NCI-H1105 treated with DMSO at 0.1 percent for 48 hours (cell line): ENCODE measurements at regions not wholly inside any gene's neighbourhood (a gene's known extent, or its start where the extent isn't known, plus 50 kb on each side); places are given as distances from the start of the nearest gene placed in this dataset.

Source experiments
- DNase-seq: peaks from one replicate; lab custom pipeline; 2025; lab: John Stamatoyannopoulos, UW

DNA sequence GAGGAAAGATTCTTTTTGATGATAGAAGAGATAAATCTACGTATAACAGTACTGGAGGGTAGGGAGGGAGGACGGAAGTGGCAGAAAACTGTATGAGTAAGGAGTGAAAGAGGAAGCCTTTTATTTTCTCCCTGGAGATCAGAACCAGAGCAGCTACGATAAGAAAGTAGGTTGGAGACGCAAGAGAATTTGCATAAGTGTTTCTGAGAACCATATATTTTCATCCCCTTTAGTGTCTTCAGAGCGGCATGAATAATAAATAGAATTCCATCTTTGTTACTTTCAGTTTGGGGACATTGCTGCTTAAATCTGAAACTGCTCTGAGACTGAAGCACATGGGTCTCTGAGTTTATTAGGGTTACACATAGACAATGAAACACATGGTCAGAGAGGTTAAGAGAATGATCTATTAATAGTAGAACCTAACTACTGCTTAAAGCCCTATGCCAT, 230.2 kb upstream of the TNP1 start:
- DNase-seq: no peak

DNA sequence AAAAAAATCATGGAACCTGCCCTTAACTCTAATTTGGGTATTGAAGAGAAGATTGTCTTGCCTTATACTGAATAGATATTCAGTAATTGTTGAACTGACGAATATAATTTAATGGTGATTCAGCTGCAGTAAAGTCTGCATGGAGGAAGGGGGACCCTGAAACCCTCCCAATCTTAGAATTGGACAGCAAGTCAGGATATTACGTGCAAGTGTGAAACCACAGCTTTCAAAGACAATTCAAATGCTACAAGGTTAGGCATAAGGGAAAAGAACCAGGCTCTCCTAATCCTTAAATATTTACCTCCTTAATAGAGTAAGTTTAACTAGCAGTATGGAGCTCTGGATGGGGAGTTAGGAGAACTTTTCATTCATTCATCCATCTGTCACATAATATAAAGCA, 226.9 kb upstream of the TNP1 start:
- no peak for DNase-seq

DNA sequence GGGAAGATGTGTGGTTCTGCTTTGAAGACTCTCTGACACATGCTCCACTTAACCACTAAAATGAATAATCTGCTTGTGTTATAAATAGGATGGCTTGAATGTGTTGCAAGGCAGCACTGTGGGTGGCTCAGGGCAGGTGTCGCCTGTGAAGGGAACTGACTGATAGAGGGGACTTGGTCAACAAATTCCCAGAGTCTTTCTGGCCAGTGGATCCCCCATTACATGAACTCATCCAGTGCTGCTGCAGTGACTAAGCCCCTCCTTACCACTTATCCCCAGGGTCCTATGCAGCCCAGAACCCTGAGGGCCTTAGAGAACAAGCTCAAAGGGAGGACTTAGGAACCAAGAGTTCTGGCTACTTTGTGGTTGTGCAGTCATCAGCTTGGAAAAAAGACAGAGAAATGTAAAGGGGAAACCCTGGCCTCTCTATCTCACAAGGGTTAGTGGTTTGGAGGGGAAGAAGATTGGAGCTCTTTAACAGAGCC, 226.2 kb upstream of the TNP1 start:
- DNase-seq: no peak

DNA sequence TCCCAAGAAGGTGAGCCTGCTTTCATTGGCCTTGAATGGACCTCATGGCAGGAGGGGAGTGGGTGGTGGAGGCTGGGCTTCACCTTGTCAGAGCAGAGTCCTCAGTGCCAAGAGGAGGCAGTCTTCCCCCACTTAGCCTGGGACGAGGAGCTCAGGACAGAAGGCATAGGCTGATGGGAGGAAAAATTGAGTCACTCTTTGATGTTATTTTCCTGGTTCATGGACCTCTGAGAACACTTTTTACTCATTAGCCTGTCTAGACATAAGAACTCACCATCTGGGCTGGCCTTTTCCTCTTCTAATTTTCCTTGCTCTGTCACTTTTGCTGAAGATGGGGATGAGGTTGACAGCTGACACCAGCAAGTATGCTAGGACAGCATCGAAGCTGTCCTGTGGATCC, 225.7 kb upstream of the TNP1 start:
- DNase-seq: no peak

DNA sequence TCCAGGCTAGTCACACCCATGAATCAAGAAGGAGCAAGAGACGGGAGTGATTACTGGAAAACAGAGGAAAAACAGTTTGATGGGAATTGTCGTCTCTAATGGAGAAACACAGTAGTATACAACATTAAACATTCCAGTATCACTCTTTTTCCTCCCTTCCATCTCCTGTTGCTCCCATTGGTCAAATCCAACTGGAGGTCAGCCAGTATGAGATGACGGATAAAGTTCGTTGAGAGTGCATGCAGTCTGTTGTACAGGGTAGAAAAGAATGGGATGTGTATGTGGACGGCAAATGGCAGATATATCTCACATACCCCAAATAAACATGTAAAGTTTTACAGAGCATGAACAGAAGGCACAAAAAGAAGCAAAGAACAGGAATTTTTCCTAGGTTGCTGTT, 221.9 kb upstream of the TNP1 start:
- no peak for DNase-seq

DNA sequence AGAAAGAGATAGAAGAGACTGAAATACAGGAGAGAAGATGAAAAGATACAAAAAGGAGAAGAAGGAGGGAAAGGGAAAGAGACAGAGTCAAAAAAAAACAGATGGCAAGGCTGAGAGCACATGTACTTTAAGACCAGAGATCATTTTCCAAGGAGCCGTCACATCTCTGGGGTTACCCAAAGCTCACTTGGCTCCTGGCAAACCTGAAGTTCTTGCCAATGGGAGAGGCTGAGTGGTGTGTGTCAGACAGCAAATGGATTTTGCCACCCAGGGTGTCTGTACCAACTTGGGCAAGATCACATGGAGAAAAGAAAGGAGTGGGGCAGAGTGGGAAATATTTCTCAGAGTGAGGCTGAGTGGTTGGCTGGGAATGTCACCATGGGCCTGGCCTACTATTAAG, 219.3 kb upstream of the TNP1 start:
- DNase-seq: no peak

DNA sequence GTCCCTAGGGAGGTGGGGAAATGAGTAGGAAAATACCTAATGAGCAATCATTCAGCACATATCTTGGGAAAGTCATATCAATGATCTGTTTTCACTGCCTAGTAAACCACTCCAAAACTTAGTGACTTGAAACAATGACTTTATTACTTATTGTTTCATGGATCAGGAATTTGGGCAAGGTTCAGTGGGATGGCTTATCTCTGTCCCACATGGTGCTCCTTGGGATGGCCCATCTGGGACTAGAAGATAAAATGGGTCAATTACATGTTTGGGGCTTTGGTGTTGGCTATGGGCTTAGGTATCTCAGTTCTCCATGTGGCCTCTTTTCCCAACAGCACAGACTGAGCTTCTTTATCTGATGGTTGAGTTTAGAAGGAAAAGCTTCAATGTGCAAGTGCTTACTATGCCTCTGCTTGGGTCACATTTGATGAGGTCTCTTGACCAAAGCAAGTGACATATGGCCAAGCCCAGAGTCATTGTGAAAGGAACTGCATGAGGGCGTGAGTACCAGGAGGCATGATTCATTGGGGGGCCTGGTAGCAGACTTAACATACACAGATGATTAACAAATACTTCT, 218.1 kb upstream of the TNP1 start:
- no peak for DNase-seq

DNA sequence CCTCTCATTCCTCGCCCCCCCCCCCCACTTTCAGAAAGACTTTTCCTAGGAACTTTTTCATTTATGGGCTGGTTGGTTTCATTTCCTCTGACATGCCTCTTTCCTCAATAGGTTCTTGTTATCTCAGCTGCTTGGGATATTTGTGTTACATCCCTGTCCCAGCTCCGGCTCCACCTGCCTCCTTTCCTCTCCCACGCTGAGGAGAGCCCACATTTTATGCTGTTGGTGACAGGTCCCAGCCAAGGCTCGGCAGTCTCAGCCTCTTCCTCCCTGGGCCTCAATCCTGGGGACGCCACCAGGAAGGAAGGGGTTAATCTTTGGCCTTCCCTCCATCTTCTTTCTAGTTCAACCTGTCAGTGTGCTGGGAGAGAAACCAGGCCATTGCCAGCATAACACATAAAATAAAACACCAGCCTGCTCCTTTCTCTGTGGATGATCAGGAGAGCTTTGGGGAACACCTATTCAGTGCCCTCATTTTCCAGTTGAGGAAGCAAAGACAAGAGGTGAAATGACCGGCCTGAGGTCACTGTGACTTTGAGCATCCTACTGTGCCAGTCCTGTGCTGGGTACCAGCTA, 216.9 kb upstream of the TNP1 start:
- DNase-seq: no peak

DNA sequence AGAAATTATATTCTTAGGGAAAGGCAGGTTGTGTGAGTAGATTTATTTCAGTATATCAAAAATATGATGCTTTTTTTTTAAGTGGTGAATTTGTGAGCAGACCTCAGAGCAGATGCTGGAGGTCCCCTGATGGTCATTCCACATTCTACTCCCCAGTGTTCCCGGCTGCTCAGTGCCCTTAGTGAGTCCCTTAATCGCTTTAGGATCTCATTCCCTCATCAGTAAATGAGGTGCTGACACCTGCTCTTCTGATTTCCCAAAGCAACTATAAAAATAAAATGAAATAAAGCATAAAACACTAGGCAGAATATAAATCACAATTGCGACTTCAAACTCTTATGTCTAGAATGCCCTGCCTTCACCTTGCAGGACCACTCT, 216.2 kb upstream of the TNP1 start:
- no peak for DNase-seq

DNA sequence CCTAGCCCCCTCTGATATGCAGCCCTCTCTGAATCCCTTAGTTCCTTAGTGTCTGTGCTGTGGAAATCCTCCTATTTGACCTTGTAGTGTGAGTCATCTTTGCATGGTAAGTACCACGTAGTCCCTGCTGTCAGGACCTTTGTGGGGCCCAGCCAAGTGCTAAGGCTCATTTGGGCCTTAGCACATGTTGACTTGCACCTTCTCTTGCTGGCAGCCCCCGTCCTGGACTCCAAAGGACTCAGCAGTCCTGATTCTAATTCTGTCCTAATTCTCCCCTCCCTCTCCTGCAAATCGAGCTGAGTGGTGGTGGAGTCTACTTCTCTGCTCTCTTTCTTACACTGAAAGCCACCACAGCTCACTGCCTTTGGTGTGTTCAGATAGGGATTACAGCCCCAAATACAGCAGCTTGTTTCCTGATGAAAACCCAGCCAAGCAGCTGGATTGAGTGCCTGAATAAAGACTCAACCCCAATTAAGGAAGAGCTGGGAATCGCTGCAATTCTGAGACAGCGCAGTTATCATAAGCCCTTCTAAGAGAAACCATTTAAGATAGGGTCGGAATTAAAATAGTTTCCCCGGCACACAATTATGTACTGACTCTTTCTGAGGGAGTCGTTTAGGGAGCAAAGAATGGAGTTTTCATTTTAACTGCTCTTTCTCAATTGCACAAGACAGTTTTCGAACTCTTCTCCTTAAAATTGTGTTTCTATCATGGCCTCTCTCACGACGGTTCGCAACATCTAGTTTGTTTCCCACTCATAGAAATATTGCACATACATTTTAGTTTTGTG, 215.6 kb upstream of the TNP1 start:
- DNase-seq: no peak

DNA sequence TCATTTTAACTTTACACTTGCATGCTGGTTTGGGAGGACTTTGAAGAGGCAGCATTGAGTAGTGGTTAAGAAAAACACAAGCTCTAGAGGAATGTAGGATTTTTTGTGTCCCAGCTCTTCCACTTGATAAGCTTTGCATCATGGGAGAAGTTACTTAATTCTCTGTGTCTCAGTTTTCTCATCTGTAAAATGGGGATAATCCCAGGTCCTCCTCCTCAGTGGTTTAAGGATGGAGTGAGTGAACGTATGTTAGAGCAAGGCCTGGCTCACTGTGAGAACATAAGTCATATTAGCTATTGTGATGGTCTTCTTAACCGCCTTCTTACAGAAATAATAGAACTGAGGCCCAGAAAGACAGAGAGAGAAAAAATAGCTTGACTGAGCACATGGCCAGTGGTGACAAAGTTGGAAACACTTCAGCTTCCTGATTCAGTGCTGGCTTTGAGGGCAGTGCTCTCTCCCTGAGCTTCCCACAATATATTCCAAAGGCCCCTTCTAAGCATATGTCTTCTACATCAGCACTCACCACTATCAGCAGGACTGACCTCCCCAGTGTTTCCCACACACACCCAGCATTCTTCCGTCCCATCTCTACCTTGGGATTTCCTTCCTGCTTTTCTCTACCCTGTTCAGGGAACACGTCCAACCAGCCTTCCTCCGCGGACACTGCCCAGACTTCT, 214.9 kb upstream of the TNP1 start:
- DNase-seq: no peak

DNA sequence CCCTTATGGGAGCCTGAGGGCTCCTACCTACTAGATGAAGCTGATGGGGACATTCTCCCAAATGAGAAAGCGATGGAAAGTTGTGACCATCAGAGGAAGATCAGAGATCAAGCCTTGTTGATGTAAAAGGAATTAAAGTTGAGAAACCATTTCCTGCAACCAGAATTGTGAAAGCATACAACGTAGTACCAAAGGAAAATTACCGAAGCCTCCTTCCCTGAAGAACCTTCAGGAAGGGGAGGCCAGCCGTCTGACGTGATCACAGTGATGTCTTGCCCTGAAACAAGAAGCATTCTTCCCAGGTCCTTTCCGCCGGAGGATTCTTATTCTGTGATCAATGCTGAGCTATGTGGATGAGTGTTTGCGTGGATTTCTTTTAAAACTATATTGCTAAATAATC, 211.6 kb upstream of the TNP1 start:
- DNase-seq: no peak

DNA sequence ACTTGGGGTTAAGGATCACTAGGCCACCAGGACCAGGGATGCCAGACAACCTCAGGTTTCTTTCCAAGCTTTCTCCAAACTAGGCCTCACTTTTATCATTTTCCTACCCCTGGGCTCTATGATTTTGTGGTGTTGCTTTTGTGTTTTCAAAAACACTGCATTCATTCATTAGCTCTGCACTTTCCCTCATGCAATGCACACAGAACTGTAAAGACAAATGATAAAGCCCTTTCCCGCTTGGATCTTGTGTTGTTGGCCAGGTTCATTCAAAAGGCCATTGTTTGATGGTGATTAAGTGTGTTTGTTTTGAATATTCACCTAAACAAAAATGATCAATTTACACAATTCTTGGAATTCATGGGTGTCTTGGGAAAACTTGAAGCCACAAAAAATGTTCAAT, 210.7 kb upstream of the TNP1 start:
- no peak for DNase-seq

DNA sequence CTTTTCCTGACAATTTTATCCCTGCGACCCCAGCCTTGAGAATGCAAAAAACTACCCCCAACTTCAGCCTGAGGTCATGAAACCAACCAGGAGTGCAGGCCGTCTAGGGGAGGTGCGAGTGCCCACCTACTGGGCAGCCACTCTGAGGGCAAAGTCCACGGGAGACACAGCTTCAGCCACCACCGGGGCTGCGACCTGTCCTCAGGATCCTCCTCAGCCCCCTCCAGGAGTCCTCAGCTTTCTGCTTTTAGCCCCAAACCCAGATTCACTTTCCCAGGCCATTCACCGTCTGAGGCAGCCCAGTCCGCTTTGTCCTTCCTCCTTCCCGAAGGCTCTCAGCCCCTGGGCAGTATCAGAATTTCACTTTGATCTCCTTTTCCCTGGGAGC, 210.2 kb upstream of the TNP1 start:
- DNase-seq: no peak

DNA sequence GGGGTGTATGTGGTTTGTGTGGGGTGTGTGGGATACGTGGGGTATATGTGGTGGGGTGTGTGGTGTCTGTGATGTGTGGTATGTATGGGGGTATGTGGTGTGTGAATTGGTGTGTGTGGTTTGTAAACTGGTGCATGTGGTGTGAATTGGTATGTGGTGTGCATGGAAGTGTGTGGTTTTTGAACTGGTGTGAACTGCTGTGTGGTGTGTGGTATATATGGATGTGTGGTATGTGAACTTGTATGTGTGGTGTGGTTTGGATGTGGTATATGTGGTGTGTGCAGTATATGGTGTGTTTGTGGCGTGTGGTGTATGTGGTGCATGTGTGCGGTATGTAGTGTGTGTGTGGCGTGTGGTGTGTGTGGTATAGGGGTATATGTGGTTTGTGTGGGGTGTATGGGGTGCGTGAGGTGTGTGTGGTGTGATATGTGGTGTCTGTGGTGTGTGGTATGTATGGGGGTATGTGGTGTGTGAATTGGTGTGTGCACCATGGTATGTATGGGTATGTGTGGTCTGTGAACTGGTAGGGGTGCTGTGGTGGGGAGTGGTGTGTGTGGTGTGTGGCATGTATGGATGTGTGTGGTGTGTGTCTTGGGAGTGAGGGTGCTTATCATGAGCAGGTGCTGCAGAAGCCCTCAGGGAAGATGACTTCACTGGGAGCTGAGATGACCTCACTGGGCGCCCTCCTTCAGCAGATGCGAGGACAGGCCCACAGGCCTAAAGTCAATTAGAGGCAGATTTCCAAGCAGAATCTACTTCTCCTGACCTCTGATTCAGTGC, 209.6 kb upstream of the TNP1 start:
- no peak for DNase-seq

DNA sequence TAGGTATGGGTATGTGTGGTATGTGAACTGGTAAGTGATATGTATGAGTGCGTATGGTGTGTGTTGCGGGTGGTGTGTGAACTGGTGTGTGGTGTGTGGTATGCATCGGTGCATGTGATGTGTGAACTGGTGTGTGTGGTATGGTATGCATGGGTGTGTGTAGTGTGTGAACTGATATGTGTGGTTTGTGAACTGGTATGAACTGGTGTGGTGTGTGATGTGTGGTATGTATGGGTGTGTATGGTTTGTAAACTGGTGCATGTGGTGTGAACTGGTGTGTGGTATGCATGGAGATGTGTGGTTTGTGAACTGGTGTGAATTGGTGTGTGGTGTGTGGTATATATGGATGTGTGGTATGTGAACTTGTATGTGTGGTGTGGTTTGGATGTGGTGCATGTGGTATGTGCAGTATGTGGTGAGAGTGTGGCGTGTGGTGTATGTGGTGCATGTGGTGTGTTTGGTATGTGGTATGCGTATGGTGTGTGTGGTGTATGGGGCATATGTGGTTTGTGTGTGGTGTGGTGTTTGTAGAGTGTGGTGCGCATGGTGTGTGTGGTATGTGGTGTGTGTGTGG, 208.9 kb upstream of the TNP1 start:
- DNase-seq: no peak

DNA sequence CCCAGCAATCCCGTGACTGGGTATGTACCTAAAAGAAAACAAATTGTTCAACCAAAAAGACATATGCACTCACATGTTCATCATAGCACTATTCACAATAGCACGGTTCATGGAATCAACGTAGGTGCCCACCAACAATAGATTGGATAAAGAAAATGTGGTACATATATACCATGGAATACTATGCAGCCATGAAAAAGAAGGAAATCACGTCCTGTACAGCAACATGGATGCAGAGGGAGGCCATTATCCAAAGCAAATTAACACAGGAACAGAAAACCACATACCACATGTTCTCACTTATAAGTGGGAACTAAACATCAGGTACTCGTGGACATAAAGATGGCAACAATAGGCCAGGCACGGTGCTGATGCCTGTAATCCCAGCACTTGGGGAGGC, 207.9 kb upstream of the TNP1 start:
- DNase-seq: no peak

DNA sequence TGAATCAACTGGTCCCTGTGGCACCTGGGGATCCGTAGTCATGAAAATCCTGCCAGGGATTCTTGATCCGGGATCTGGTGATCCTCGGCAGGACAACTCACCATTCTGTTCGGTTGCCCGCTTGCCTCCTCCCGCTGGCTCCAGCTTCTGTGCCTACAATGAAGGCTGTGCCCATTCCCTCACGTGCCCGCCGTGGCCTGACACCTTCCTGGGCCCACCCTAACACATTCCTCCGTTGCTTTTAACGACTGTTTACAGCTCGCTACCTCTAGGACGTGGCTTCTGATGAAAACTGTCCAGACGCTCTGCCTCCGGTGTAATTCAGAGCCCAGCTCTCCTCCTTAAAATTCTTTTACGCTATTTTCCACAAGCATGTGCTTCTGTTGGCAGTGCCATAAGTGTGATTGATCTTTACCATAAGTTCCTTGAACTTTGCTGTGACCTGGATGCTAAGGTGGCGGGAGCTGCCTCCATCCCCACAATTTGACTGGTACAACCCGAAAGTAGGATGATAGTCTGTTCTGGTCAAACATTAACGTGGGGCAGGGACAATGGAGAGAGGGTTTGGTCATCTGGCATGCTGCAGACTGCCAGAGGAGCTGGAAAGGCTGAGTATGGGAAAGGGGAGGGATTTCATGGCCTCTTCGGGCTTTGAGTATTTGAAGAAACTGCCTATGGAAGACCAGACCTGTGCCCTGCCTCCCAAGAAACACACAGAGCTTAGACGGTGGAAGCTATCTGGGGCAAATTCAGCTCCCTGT, 206.8 kb upstream of the TNP1 start:
- DNase-seq: no peak

DNA sequence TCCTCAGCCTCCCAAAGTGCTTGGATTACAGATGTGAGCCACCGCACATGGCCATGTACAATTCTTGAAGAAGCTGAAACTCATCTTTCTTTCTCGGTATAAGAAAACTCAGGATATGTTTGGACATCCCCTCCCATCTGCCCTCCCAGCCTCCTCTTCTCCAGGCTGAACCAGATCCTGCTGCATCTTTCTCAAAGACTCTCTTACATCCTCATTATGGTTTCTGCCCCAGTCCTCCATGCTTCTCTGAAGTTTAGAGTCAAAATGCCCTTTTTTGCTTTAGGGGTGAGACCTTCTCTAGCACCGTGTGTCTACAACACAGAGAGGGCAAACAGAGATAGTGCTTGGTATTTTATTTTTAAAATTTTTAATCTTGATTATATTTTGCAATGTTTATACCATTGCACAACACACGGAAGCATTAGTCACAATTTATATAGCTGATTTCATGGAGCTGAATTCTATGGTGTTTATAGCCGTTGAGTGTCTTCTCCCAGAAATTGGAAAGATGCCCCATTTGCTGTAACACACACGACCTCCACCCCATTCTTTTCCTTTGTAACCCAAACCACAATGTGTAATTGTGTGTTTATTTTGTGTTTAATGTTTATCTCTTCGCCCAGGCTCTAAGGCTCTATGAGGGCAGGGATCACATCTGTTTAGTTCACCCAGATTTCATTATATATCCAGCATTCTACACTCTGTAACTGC, 206.0 kb upstream of the TNP1 start:
- no peak for DNase-seq

DNA sequence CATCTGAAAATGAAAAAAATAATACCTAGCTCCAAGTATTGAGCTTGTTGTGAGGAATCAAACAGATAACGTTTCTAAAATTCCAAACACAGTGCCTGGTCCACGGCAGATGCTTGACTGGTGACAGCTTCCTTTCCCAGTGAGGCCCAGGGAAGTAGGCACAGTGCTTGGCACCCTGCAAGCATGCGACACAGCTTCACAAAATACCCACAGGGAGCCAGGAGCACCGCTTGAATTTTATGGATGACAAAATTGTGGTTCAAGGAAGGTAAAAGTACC, 205.1 kb upstream of the TNP1 start:
- DNase-seq: no peak
